ENCODE measurements at regions not wholly inside any gene's neighbourhood (a gene's known extent, or its start where the extent isn't known, plus 50 kb on each side); places are given as distances from the start of the nearest gene placed in this dataset.

DNA sequence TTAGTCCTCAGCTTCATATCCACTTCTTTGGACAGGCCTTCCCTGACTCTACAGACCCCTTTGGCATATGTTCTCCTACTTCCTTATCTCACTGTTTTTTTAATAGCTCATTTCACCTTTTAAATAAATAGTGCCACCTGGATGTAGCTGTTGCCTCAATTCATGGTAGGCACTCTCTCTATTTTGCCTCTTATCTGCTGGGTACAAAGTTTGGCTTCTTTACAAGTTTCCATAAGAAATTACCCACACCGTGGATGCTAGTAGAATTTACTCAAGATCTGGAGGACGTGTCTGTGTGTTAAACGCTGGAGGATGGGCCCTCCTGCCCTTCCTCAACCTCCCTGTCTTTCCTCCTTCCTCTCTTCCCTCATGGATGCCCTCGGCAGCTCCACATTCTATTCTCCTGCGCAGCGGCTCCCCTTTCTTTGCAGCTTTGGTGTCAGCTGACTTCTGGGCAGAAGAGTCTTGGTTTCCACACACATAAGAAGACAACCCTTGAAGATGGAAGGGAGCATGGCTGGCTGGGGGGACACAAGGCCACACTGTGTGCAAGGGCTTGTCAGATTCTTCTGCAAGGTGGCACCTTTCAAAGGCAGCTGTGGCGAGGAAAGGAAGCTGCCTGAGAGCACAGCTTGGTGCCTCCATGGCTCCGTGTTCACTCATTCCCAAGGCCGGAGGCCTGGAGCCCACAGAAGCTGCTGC is 212.6 kb downstream of the SNX19 start:
- no peak overlapping the region for H3K27ac ChIP-seq
- peaks cover 0 to 9% of the 10 kb centered on the region in 2 donors for H3K4me1 ChIP-seq
- no peak overlapping the region for H3K4me3 ChIP-seq
- no peak for TF ChIP-seq CTCF (IDR thresholded peaks at IDR 0.05 in 4 of 5, conservative IDR thresholded peaks at IDR 0.05 in 1 of 5)
- TF ChIP-seq POLR2A (IDR thresholded peaks at IDR 0.05): no peak
- H3K36me3 ChIP-seq: no peaks in the 10 kb centered on the region
- H3K9me3 ChIP-seq: no peaks in the 10 kb centered on the region
- H3K27me3 ChIP-seq: no peaks in the 10 kb centered on the region
- in situ Hi-C loops (cut with MboI; ENCODE audit: low sequenced_read_pairs in 4 of 4) (no loop called here), intact Hi-C loops (cut with DNase I; ENCODE audit: low total_unique reads) (no loop called here)
- DNase-seq (no peak), ATAC-seq (no peak)

DNA sequence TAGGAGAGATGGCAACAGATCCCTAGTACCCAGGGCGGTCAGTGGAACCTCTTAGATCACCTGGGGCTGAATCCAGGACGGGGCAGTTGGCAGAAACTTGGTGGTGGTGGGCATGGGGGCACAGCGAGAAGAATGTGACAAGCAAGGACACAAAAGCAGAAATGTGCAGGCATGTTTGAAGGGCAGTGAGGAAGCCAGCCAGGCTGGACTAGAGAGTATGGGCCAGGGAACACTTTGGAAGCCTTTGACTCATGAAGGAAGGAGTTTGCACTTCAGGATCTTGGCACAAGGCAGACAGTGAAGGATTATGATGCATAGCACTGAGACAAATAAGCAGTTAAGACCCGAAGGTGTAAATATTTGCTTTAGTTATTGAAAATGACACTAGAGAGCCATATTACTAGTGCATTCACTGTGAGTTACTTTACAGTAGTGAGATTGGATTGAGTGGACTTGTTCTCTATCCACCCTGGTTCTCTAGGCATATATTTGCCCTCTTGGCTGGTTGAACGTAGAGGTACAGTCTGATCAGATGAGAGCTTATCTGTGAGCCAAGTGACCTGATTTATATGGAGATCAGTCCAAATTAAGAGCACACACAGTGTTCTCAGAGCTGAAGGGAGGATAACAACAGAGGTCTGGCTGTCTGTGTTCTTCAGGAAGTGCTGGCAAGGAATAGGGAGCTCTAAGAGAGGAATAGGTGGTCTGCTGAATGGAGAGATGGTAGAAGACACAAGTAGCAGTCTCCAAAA is 210.4 kb downstream of the SNX19 start:
- TF ChIP-seq POLR2A (IDR thresholded peaks at IDR 0.05) (no peak), CTCF (IDR thresholded peaks at IDR 0.05 in 4 of 5, conservative IDR thresholded peaks at IDR 0.05 in 1 of 5) (no peak)
- H3K27me3 ChIP-seq: no peaks in the 10 kb centered on the region
- H3K36me3 ChIP-seq: no peaks in the 10 kb centered on the region
- H3K9me3 ChIP-seq: no peaks in the 10 kb centered on the region
- peak overlapping the region in 1 of 4 donors; percentile 35 for H3K27ac ChIP-seq
- peak in 1 of 2 donors; percentile 92 for ATAC-seq
- in situ Hi-C loops (cut with MboI; ENCODE audit: low sequenced_read_pairs in 4 of 4) (no loop called here), intact Hi-C loops (cut with DNase I; ENCODE audit: low total_unique reads) (no loop called here)
- H3K4me3 ChIP-seq: no peak overlapping the region
- no peak for DNase-seq
- H3K4me1 ChIP-seq: peaks cover 0 to 9% of the 10 kb centered on the region in 2 donors

DNA sequence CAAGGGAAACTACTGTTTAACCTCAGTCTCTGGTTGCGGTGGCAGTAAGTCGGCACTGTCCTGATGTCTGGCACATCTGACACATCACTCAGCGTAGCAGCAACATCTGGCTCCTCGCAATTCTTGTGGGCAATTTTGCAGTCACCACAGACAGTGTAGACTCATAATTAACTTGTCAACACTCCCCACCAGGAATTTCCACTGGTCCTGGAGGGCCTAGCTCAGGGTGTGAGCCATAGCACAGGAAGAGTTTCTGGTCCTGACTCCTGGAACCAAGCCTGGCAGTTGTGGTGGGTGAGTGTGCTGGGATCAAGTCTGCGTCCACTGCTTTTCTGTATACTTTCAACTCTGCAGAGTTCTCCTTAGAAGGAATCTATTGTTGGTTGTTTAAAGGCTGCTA is 209.7 kb downstream of the SNX19 start:
- H3K27ac ChIP-seq: no peak overlapping the region
- intact Hi-C loops (cut with DNase I; ENCODE audit: low total_unique reads) (no loop called here), in situ Hi-C loops (cut with MboI; ENCODE audit: low sequenced_read_pairs in 4 of 4) (no loop called here)
- no peaks in the 10 kb centered on the region for H3K9me3 ChIP-seq
- no peak for ATAC-seq
- no peak overlapping the region for H3K4me3 ChIP-seq
- peaks cover 0 to 9% of the 10 kb centered on the region in 2 donors for H3K4me1 ChIP-seq
- no peaks in the 10 kb centered on the region for H3K36me3 ChIP-seq
- TF ChIP-seq POLR2A (IDR thresholded peaks at IDR 0.05) (no peak), CTCF (IDR thresholded peaks at IDR 0.05 in 4 of 5, conservative IDR thresholded peaks at IDR 0.05 in 1 of 5) (no peak)
- H3K27me3 ChIP-seq: no peaks in the 10 kb centered on the region
- no peak for DNase-seq

DNA sequence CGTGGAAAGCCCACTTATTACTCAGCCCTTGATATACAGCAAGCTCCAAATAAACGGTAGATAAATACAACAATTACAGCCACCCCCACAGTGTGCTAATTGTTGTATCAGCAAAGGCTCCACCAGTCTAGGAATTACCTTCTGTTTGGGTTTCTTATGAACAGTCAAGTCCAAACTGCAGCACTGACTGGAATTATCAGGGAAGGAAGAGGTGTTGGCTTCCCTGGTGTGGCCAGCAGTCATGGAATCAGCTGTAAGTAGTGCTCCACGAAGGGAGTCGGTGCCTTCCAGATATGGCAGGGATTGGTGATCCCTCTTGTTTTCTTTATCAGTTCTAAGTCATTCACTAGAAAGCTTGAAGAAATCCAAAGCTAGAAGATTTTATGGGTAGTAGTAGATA is 209.1 kb downstream of the SNX19 start:
- Histone ChIP-seq H3K27ac (no peak overlapping the region), H3K27me3 (no peaks in the 10 kb centered on the region), H3K36me3 (no peaks in the 10 kb centered on the region), H3K4me1 (peaks cover 0 to 9% of the 10 kb centered on the region in 2 donors), H3K9me3 (no peaks in the 10 kb centered on the region), H3K4me3 (no peak overlapping the region)
- DNase-seq (no peak), ATAC-seq (no peak)
- in situ Hi-C loops (cut with MboI; ENCODE audit: low sequenced_read_pairs in 4 of 4) (no loop called here), intact Hi-C loops (cut with DNase I; ENCODE audit: low total_unique reads) (no loop called here)
- TF ChIP-seq POLR2A (IDR thresholded peaks at IDR 0.05) (no peak), CTCF (IDR thresholded peaks at IDR 0.05 in 4 of 5, conservative IDR thresholded peaks at IDR 0.05 in 1 of 5) (no peak)

Data from gastrocnemius medialis (tissue), 4 donors.